GM18867 (cell line): ENCODE measurements at regions not wholly inside any gene's neighbourhood (a gene's known extent, or its start where the extent isn't known, plus 50 kb on each side); places are given as distances from the start of the nearest gene placed in this dataset.

Source experiments
- ATAC-seq: cut with Tn5 transposase; IDR thresholded peaks from one replicate; pipeline ENCODE4 v1.9.1; 2021; ENCODE audit warnings: mild to moderate bottlenecking, moderate library complexity; ENCODE audit not compliant: unreplicated experiment

GRCh38 chr5:4855036-4855435 lies 285.1 kb upstream of the ADAMTS16 start:
- no peak for ATAC-seq

GRCh38 chr5:4855880-4856279 lies 284.2 kb upstream of the ADAMTS16 start:
- ATAC-seq: no peak

GRCh38 chr5:4857761-4858160 lies 282.4 kb upstream of the ADAMTS16 start:
- no peak for ATAC-seq

DNA sequence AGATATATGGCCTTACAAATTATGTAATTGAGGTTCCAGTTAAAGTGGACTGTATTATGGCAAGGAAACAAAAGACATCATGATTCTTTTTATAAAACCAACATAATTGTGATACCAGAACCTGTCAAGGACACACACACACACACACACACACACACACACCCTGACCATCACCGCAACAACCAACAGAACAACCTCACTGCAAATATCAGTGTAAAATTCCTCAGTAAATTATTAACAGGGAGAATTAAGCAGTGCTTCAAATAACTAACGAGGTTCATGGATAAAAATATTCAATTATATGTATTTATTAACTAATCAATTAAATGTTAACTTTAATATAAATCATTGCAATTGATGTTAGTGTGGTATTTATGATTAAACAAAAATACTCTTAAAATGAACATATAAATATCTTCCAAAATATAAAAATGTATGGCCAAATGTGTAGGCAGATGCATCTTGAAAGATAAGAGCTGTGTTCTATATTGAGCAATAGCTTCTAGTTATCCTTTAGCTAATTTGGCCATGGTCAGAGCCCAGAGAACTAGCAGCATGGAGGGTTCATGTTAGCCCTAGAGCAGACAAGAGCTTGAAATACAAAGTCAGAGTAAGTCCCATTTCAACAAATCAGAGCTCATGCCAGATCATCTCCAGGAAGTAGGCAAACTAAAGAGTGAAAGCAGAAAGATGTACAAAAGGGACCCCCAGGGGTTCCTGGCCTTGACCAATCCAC lies 280.5 kb upstream of the ADAMTS16 start:
- no peak for ATAC-seq

- ATAC-seq: no peak
Measured at GRCh38 chr5:4860631-4861030, 279.5 kb upstream of the ADAMTS16 start.

DNA sequence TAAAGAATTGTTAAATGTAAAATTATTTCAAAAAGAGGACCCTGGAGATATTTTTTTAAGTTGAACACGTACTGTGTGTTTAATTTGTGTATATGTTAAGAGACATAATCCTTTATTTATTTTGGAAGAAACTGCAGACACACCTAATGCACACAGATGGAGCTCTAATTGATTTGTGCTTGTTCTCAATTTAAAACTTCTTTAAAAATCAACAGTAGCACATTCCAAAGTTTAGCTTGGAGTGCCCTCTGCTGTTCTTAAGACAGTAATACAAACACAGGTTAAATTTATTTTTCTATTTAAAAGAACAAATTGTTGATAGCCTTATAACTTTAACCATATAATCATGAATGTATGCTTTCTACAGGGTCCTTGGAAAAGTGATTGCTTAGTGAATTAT lies 277.6 kb upstream of the ADAMTS16 start:
- no peak for ATAC-seq

DNA sequence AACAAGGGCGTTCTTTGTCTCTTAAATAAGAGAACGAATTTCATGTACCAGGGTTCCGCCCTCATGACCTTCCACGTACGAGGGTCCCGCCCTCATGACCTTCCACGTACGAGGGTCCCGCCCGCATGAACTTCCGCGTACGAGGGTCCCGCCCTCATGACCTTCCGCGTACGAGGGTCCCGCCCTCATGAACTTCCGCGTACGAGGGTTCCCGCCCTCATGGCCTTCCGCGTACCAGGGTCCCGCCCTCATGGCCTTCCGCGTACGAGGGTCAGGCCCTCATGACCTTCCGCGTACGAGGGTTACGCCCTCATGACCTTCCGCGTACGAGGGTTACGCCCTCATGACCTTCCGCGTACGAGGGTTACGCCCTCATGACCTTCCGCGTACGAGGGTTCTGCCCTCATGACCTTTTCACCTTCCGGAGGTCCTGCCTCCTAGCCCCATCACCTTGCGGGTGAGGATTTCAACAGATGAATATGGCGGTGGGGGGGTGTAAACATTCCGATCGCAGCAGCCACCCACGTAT lies 273.9 kb upstream of the ADAMTS16 start:
- ATAC-seq: no peak

- no peak for ATAC-seq
Measured at GRCh38 chr5:4866817-4867216, 273.3 kb upstream of the ADAMTS16 start.

DNA sequence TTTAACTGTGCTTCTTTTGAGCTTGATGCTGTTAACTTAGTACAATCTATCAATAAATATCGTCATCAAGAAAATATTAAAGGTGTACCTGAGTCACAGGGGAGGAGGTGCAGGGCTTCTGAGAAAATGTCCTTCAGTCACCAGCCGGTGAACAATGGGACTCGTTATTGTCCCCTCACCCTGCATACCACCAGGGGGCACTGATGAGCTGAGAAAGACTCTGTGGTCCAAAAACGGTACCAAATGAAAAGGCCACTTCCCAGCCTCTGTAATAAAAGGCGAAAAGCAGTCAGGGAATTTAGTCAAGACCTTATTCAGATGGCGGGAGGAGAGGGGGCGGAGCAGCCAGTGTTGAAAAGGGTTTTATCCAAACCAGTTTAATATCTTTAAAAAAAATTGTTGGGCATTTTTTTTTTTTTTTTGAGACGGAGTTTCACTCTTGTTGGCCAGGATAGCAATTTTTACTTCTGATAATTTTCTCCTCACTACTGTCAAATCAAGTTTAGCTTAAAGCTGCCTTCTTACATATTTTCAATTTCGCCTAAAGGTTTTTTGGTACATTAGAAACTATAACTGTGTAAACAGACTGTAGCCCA lies 271.9 kb upstream of the ADAMTS16 start:
- peak; percentile 84 for ATAC-seq

GRCh38 chr5:4873652-4874051 lies 266.5 kb upstream of the ADAMTS16 start:
- no peak for ATAC-seq

GRCh38 chr5:4874097-4874496 lies 266.0 kb upstream of the ADAMTS16 start:
- no peak for ATAC-seq

DNA sequence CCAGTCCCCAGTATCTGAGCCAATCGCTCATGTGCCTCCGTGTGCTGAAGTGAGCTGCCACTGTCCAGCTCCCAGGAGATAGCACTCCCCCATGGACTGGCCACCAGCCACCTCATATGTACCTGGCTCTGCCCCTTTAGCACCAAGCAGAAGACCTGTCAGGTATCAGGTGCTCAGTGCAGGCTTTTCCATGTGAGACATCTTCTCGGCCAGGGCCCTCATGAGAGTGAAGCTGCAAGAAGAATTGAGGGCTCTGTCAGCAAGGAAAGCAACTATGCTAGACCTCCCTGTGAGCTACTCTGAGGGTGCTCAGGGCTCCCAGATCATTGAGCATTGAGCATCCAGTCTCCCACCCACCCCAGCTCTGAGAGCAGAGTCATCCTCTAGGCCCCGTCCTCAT lies 264.2 kb upstream of the ADAMTS16 start:
- no peak for ATAC-seq

DNA sequence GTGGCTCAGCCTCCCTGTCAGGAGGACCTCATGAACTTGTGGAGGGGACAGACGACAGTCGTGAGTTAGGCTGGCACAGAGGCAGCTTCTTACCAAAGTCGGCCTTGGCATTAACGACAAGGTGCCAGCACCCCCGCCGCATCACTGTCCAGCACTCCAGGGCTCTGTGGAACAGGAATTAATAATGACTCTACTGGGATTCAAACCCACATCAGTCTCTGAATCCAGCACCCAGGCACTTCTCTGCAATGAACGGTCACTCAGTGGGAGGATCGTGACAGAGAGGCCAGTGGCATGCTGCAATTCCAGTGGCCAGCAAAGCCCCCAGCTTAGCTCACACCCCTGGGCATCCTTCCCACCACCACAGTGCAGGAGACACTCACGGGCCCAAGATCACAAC lies 263.3 kb upstream of the ADAMTS16 start:
- no peak for ATAC-seq

DNA sequence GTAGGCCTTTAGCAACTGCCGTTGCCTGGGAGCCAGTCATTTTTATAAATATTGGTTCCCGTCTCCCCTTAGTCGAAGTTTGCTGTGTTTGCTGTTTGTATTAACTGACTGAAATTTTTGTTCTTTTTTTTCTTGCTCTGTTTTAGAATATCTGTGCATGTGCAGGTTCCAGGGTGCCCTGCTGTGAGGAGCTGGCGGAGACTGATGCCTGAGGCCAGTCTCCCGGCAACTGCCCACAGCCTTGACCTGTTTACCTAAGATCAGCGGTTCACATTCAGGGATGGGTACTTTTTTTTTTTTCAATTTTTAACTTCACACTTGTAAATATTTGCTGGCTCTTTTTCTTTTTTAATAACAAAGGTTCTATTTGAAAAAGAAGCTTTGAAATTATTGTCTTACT lies 262.6 kb upstream of the ADAMTS16 start:
- no peak for ATAC-seq

- no peak for ATAC-seq
Measured at GRCh38 chr5:4879075-4879474, 261.1 kb upstream of the ADAMTS16 start.

DNA sequence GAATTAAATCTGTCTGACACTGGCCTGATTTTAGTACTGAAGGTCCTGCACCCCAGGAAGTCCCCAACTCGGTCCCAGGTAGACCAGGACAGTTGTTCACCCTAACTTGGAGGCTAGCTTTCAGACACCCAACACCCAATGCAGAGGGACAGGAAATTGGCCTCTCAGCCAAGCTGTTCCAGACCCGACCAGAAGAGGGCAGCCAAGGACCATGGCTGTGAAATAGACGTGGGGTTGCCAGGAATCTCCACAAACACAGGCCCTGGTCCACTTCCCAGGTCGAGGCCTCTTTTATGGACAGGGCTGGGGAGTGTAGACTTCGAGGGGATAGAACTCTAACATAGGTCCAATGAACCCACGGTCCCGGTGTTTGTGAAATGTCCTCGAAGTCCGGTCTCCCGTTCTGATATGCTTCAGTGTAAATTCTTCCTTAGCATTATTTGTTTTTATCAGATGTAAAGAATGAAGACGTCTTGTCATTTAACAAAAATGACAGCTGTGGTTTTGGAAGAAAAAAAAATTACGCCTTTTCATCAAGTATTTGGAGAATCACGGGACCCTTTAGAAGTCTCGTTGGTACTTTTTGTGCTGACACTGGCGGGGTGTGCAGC lies 260.3 kb upstream of the ADAMTS16 start:
- ATAC-seq: peak; percentile 84

DNA sequence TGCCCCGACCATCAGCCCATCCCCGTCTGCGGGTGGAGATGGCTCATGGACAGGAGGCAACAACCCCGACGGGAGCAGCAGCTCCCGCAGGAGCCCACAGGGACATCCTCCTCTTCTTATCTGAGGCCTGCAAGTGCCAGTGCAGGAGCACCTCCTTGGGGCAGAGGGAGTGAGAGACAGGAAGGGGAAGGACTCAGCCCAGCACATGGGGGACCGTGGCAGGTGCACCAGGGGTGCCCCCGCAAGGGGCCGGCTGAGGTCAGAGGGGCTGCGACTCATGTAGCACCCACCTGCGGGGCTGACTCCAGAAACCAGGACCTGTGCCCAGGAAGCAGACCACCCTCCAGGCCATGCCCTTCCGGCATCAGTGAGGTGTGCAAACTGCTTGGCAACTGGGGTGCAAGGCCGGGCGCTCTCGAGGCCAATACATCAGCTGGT lies 259.8 kb upstream of the ADAMTS16 start:
- ATAC-seq: no peak

DNA sequence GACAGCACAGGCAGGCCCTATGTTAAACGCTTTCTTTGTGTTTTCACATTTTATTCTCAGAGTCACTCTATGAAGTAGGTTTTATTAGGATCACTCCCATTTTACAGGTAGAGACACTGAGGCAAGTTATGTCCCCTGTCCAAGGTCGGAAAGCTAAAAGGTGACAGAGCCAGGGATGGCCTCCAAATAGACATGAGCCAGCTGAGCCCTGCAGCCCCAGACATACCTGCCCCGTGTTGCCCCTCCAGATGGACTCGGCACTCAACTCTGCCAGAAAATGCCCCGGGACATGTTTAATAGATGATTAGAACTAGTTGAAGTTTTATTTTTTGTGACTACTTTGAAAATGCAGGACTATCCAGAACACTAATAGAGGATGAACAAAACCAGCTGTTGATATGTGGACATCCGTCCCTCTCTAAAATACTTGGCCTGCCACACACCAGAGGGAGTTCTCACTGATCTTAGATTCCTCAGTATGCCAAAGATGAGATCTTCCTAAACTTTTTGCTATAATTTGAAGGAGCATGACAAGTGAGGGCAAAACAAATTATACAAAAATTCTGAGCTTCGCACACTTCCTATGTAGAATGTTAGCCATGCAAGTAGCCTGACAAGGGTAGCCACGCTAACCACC lies 258.6 kb upstream of the ADAMTS16 start:
- ATAC-seq: no peak

GRCh38 chr5:4882186-4882585 lies 257.9 kb upstream of the ADAMTS16 start:
- no peak for ATAC-seq

DNA sequence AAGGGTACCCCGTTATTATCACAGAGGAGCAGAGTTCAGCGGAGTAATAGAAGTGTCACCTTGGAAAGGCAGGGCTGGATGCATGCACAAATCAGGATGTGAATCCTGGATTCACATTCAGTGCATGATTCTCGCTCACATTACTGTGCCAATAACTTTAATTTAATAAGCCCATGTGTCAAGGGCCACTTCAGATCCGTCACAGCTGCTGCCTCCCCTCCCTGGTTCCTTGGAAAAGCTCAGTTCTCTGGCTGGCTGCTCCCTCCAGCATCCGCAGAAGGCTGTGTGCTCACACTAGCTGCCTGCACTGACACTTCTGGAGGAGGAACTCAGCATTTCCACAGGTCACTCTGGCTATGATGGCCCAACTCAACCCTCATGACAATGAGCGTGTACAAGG lies 256.8 kb upstream of the ADAMTS16 start:
- ATAC-seq: no peak

DNA sequence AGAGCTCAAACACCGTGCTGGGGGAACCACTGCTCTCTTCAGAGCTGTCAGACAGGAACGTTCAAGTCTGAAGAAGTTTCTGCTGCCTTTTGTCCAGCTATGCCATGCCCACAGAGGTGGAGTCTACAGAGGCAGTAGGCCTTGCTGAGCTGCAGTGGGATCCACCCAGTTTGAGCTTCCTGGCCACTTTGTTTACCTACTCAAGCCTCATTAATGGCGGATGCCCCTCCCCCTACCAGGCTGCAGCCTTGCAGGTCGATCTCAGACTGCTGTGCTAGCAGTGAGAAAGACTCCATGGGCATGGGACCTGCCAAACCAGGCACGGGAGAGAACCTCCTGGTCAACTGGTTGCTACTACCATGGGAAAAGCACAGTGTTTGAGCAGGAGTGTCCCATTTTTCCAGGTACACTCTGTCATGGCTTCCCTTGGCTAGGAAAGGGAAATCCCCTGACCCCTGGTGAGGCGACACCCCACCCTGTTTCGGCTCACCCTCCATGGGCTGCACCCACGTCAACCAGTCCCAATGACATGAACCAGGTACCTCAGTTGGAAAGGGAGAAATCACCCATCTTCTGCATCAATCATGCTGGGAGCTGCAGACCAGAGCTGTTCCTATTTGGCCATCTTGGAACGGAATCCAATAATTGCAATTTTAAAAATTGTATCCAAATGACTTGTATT lies 246.9 kb upstream of the ADAMTS16 start:
- no peak for ATAC-seq
